Neural crest cell (in vitro differentiated cells): ENCODE measurements at regions not wholly inside any gene's neighbourhood (a gene's known extent, or its start where the extent isn't known, plus 50 kb on each side); places are given as distances from the start of the nearest gene placed in this dataset.

ENCODE experiments used
- DNase-seq: peaks from one replicate; pipeline ENCODE4 v3.0.0; 2021; ENCODE audit warnings: low read depth, mixed read lengths, low spot score
- H3K27ac Mint-ChIP-seq: one replicate; pipeline ENCODE4 v1.8.0; 2021; ENCODE audit warnings: mild to moderate bottlenecking, mixed read lengths; ENCODE audit not compliant: unreplicated experiment
- H3K27me3 Mint-ChIP-seq: 2 replicates; pipeline ENCODE4 v1.8.0; 2021; ENCODE audit warnings: low read depth, mild to moderate bottlenecking, mixed read lengths
- H3K36me3 Mint-ChIP-seq: 2 replicates; pipeline ENCODE4 v1.8.0; 2021; ENCODE audit warnings: low read depth, mild to moderate bottlenecking, mixed read lengths
- H3K4me1 Mint-ChIP-seq: 2 replicates; pipeline ENCODE4 v1.8.0; 2021; ENCODE audit warnings: mixed read lengths
- H3K4me3 Mint-ChIP-seq: one replicate; pipeline ENCODE4 v1.8.0; 2021; ENCODE audit warnings: mild to moderate bottlenecking, mixed read lengths
- H3K9me3 Mint-ChIP-seq: 2 replicates; pipeline ENCODE4 v1.8.0; 2021; ENCODE audit warnings: mixed read lengths
- TF ChIP-seq, protein P1 (sequence below): fragments of 200-600 bp; sonication (generic); conservative IDR thresholded peaks from 2 replicates; pipeline ENCODE4 v1.5.0; 2021; ENCODE audit warnings: antibody characterized with exemption, mild to moderate bottlenecking

DNA sequence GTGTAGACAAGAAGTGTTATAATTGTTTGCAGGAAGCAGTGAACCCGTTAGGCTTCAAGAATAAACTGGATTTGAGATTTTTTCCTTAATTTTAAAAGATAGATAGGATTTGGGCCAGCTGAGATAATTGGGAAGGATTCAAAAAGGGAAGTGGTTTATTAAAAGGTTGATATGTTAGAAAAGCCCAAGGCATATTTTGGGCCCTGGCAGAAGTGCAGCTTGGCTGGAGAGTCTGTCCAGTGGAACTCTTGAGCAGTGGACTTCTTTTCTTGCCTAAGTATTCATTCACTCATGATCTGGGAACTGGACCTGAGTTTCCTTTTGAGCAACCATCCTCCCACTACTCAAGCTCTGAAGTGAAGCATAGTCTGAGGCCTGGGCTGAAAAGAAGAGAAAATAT lies 433.4 kb downstream of the ZSWIM6 start:
- Mint-ChIP-seq H3K27ac (no peak overlapping the region), H3K4me3 (no peak overlapping the region), H3K4me1 (no peaks in the 10 kb centered on the region), H3K27me3 (no peaks in the 10 kb centered on the region), H3K36me3 (peaks cover 13% of the 10 kb centered on the region), H3K9me3 (peaks cover 32% of the 10 kb centered on the region)
- no peak for DNase-seq
- TF ChIP-seq, protein P1, sequence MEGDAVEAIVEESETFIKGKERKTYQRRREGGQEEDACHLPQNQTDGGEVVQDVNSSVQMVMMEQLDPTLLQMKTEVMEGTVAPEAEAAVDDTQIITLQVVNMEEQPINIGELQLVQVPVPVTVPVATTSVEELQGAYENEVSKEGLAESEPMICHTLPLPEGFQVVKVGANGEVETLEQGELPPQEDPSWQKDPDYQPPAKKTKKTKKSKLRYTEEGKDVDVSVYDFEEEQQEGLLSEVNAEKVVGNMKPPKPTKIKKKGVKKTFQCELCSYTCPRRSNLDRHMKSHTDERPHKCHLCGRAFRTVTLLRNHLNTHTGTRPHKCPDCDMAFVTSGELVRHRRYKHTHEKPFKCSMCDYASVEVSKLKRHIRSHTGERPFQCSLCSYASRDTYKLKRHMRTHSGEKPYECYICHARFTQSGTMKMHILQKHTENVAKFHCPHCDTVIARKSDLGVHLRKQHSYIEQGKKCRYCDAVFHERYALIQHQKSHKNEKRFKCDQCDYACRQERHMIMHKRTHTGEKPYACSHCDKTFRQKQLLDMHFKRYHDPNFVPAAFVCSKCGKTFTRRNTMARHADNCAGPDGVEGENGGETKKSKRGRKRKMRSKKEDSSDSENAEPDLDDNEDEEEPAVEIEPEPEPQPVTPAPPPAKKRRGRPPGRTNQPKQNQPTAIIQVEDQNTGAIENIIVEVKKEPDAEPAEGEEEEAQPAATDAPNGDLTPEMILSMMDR, result no peak

DNA sequence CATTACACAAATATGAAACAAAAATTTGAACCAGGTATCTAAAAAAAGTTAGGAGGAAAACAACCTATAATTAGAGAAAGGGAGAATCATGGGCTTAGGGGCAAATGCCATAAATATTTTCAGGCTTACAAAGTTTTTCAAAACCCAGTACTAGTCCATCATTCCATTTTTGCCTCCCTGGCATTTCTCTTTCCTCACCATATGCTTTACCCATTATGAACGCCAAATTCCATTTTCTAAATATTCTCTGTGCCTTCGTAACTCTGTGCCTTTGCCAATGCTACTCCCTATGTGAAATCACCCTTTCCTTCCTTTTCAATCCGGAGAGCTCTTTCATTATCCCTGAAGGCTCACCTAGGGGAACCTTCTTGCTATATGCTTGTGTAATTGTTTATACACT lies 434.1 kb downstream of the ZSWIM6 start:
- H3K4me3 Mint-ChIP-seq, result no peak overlapping the region
- peaks cover 10% of the 10 kb centered on the region for H3K36me3 Mint-ChIP-seq
- TF ChIP-seq, protein P1, result no peak
- peaks cover 27% of the 10 kb centered on the region for H3K9me3 Mint-ChIP-seq
- H3K27me3 Mint-ChIP-seq, result no peaks in the 10 kb centered on the region
- H3K27ac Mint-ChIP-seq, result no peak overlapping the region
- no peaks in the 10 kb centered on the region for H3K4me1 Mint-ChIP-seq
- DNase-seq, result no peak

DNA sequence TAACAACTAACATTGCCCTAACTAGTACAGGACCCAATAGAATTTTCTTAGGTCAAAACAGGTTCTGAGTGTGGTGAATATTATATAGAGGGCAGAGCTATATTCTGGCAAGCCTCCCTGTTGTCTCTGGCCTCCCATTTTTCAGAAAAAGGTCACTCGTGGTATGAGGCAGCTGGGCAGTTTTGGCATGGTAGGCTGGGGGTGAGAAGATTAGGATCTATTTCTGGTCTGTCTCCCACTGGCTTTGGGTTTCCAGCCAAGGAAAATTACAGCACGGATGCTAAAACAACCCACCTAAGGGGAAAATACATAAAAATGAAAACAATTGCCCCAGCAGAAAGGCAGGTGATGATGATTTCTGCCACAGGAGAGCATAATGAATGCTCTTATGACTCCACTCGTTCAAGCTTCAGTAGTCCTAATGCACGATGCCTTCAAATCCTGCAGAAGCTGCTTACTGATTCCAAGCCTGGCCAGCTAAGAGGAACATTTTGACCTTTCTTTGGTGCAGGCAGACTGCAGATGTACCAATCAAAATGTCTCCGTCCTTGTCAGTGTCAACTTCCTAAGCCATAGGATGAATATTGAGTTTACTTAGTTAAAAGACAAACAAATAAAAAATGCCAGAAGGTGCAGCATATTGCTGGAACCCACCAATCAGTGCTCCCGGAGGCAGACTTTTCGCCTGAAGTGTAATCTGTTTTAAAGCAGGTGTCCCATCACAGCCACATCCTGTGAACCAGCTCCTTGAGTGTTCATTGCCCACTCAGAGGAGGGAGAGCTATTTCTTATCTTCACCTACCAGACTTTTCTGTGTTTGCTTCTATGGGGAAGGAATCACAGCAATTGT lies 435.4 kb downstream of the ZSWIM6 start:
- TF ChIP-seq, protein P1, result no peak
- H3K9me3 Mint-ChIP-seq, result peaks cover 23% of the 10 kb centered on the region
- no peak overlapping the region for H3K27ac Mint-ChIP-seq
- no peaks in the 10 kb centered on the region for H3K27me3 Mint-ChIP-seq
- H3K4me1 Mint-ChIP-seq, result no peaks in the 10 kb centered on the region
- H3K36me3 Mint-ChIP-seq, result peaks cover 7% of the 10 kb centered on the region
- H3K4me3 Mint-ChIP-seq, result no peak overlapping the region
- no peak for DNase-seq

DNA sequence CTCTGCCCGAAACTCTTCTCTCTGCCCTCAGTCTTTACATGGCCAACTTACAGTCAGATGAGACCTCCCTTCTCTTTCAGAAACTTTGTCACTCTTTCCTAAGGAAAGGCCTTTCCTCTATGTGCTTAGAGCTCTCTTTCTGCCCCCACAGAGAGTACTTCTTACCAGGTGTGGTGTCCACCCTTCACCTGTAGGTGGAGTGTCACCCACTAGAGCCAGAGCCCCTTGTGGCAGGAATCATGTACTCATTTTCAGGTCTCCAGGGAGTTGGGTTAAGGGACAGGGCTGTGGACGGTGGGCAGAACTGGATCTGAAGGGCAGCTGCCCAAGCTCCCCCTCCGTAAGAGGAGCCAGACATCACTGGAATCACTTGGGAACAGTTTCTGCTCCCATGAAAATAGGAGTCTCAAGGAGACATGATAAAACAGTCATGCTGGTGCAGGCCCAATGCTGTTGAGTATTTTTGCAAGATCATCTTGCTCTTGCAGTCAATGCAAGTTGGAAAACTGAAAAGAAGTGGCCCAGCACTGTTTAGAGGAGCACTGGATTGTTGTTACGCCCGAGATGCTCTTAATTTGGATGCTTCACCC lies 436.7 kb downstream of the ZSWIM6 start:
- Mint-ChIP-seq H3K36me3 (peaks cover 7% of the 10 kb centered on the region), H3K27me3 (no peaks in the 10 kb centered on the region), H3K9me3 (peaks cover 14% of the 10 kb centered on the region), H3K4me3 (no peak overlapping the region), H3K4me1 (no peaks in the 10 kb centered on the region), H3K27ac (no peak overlapping the region)
- TF ChIP-seq, protein P1, result peak; percentile 69
- DNase-seq, result no peak

DNA sequence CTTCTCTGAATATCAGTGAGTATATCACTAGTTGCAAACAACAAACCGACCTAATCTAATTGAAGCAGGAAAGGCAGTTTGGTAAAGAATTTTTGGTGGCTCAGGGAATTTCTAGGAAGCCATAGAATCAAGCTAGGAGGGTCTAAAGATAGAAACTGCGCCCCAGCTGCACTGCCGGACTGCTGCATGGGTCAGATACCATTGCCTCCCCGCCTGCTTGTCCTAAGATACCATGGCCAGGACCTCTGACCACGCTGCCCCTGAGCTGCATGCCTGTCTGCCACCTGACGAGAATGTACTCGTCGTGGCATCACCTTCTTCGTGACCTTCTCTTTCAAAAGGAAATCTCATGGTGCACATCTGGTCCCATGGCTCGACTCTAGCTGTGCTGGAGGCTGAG lies 439.0 kb downstream of the ZSWIM6 start:
- Mint-ChIP-seq H3K9me3 (peaks cover 5% of the 10 kb centered on the region), H3K4me1 (no peaks in the 10 kb centered on the region), H3K36me3 (peaks cover 5% of the 10 kb centered on the region), H3K27ac (no peak overlapping the region), H3K4me3 (no peak overlapping the region), H3K27me3 (no peaks in the 10 kb centered on the region)
- DNase-seq, result no peak
- TF ChIP-seq, protein P1, result no peak
